ENCODE measurements at regions not wholly inside any gene's neighbourhood (a gene's known extent, or its start where the extent isn't known, plus 50 kb on each side); places are given as distances from the start of the nearest gene placed in this dataset.

- no peak overlapping the region for H3K27ac ChIP-seq
- Mint-ChIP-seq H3K4me3 (no peak overlapping the region), H3K4me1 (peaks cover 4% of the 10 kb centered on the region), H3K36me3 (no peaks in the 10 kb centered on the region), H3K9me3 (peaks cover 2% of the 10 kb centered on the region), H3K27me3 (ENCODE audit: insufficient read depth, low read depth) (no peaks in the 10 kb centered on the region), H3K27ac (no peak overlapping the region)
- H3K79me2 ChIP-seq (ENCODE audit: low read depth): no peaks in the 10 kb centered on the region
- no peaks in the 10 kb centered on the region for H3K9me3 ChIP-seq (ENCODE audit: low read depth)
- no peaks in the 10 kb centered on the region for H4K20me1 ChIP-seq (ENCODE audit: low read depth)
- H2AFZ ChIP-seq (replicated peaks): peak overlapping the region; percentile 23
- H3K4me2 ChIP-seq: no peak overlapping the region
- no peak for DNase-seq (ENCODE audit: low spot score)
- H3K36me3 ChIP-seq: no peaks in the 10 kb centered on the region
- H3F3A ChIP-seq (ENCODE audit: low read depth): peaks cover 10% of the 10 kb centered on the region
- H3K27me3 ChIP-seq: no peaks in the 10 kb centered on the region
- peaks cover 32% of the 10 kb centered on the region for H3K4me1 ChIP-seq
- no peak overlapping the region for H3K9ac ChIP-seq
- H3K4me3 ChIP-seq: no peak overlapping the region
- TF ChIP-seq EZH2 (IDR thresholded peaks at IDR 0.05) (no peak), CTCF (IDR thresholded peaks at IDR 0.05) (no peak), EZH2phosphoT487 (IDR thresholded peaks at IDR 0.05) (no peak)
These were observed 571.0 kb downstream of the TMTC2 start for GRCh38 chr12:83257726-83258125.

GRCh38 chr12:83256562-83256961, 569.9 kb downstream of the TMTC2 start:
- H3K4me1 ChIP-seq: peaks cover 32% of the 10 kb centered on the region
- no peak overlapping the region for H3K9ac ChIP-seq
- H3K4me3 ChIP-seq: no peak overlapping the region
- no peaks in the 10 kb centered on the region for H3K79me2 ChIP-seq (ENCODE audit: low read depth)
- no peaks in the 10 kb centered on the region for H3K36me3 Mint-ChIP-seq
- peaks cover 12% of the 10 kb centered on the region for H3F3A ChIP-seq (ENCODE audit: low read depth)
- no peaks in the 10 kb centered on the region for H3K9me3 ChIP-seq (ENCODE audit: low read depth)
- H3K4me2 ChIP-seq: no peak overlapping the region
- H3K27ac ChIP-seq: no peak overlapping the region
- TF ChIP-seq CTCF (IDR thresholded peaks at IDR 0.05) (no peak), EZH2phosphoT487 (IDR thresholded peaks at IDR 0.05) (no peak)
- no peaks in the 10 kb centered on the region for H3K27me3 ChIP-seq
- H3K9me3 Mint-ChIP-seq: peaks cover 2% of the 10 kb centered on the region
- no peak overlapping the region for H3K4me3 Mint-ChIP-seq
- peaks cover 4% of the 10 kb centered on the region for H3K36me3 ChIP-seq
- peak overlapping the region; percentile 21 for H3K27ac Mint-ChIP-seq
- DNase-seq (ENCODE audit: low spot score): no peak
- H3K27me3 Mint-ChIP-seq (ENCODE audit: insufficient read depth, low read depth): no peaks in the 10 kb centered on the region
- peaks cover 4% of the 10 kb centered on the region for H3K4me1 Mint-ChIP-seq
- H4K20me1 ChIP-seq (ENCODE audit: low read depth): no peaks in the 10 kb centered on the region
- peak overlapping the region; percentile 39 for H2AFZ ChIP-seq (replicated peaks)

GRCh38 chr12:83250866-83251265, 564.2 kb downstream of the TMTC2 start:
- no peak for TF ChIP-seq EZH2phosphoT487 (IDR thresholded peaks at IDR 0.05)
- TF ChIP-seq EZH2 (IDR thresholded peaks at IDR 0.05): no peak
- TF ChIP-seq CTCF (IDR thresholded peaks at IDR 0.05): no peak
- Histone ChIP-seq H3K27ac (no peak overlapping the region), H3F3A (ENCODE audit: low read depth) (peaks cover 12% of the 10 kb centered on the region), H3K4me3 (no peak overlapping the region), H3K4me2 (no peak overlapping the region), H2AFZ (replicated peaks) (no peak overlapping the region), H4K20me1 (ENCODE audit: low read depth) (no peaks in the 10 kb centered on the region), H3K27me3 (no peaks in the 10 kb centered on the region), H3K4me1 (peaks cover 16% of the 10 kb centered on the region), H3K9me3 (ENCODE audit: low read depth) (no peaks in the 10 kb centered on the region), H3K79me2 (ENCODE audit: low read depth) (no peaks in the 10 kb centered on the region), H3K36me3 (peaks cover 4% of the 10 kb centered on the region), H3K9ac (no peak overlapping the region)
- Mint-ChIP-seq H3K9me3 (peaks cover 7% of the 10 kb centered on the region), H3K27ac (no peak overlapping the region), H3K4me3 (no peak overlapping the region), H3K27me3 (ENCODE audit: insufficient read depth, low read depth) (no peaks in the 10 kb centered on the region), H3K36me3 (no peaks in the 10 kb centered on the region), H3K4me1 (peaks cover 4% of the 10 kb centered on the region)
- DNase-seq (ENCODE audit: low spot score): no peak

Measured in neural progenitor cell (in vitro differentiated cells).